Right atrium auricular region (tissue), 2 donors: ENCODE measurements at regions not wholly inside any gene's neighbourhood (a gene's known extent, or its start where the extent isn't known, plus 50 kb on each side); places are given as distances from the start of the nearest gene placed in this dataset.

Experiments
- DNase-seq: peaks from one replicate; pipeline ENCODE4 v3.0.0-alpha.2; 2019; ENCODE audit warnings: low spot score
- H3K27ac ChIP-seq, 2 donors: fragments of 200-600 bp; sonication (generic); 1 replicate in 1 of 2; 2 replicates in 1 of 2; pipeline ENCODE4 v1.5.1; 2016 to 2019
- H3K27me3 ChIP-seq, 2 donors: fragments of 200-600 bp; sonication (generic); one replicate each; pipeline versions ENCODE4 v1.5.1 to v1.6.0; 2017 to 2019
- H3K36me3 ChIP-seq: fragments of 200-600 bp; sonication (generic); one replicate; pipeline ENCODE4 v1.5.1; 2016
- H3K4me1 ChIP-seq, 2 donors: fragments of 200-600 bp; sonication (generic); one replicate each; pipeline versions ENCODE4 v1.5.1 to v1.6.0; 2017 to 2019
- H3K4me3 ChIP-seq, 2 donors: fragments of 200-600 bp; sonication (generic); 1 replicate in 1 of 2; 2 replicates in 1 of 2; pipeline ENCODE4 v1.5.1; 2017 to 2019; ENCODE audit warnings: mild to moderate bottlenecking in 1 of 2, moderate library complexity in 1 of 2
- H3K9me3 ChIP-seq, 2 donors: fragments of 200-600 bp; sonication (generic); one replicate each; pipeline ENCODE4 v1.5.1; 2019
- CTCF ChIP-seq, 2 donors: fragments of 200-600 bp; sonication (generic); IDR thresholded peaks; one replicate each; pipeline ENCODE4 v1.5.1; 2019; ENCODE audit warnings: antibody characterized with exemption in 2 of 2

- Histone ChIP-seq H3K36me3 (no peaks in the 10 kb centered on the region), H3K27me3 (no peaks in the 10 kb centered on the region), H3K27ac (no peak overlapping the region), H3K9me3 (peaks cover 0 to 4% of the 10 kb centered on the region in 2 donors), H3K4me3 (no peak overlapping the region), H3K4me1 (no peaks in the 10 kb centered on the region)
- DNase-seq: no peak
- no peak for TF ChIP-seq CTCF (IDR thresholded peaks at IDR 0.05)
Observed at GRCh38 chr4:106766519-106766918, 269.6 kb downstream of the DKK2 start.

- no peak for TF ChIP-seq CTCF (IDR thresholded peaks at IDR 0.05)
- no peak for DNase-seq
- no peaks in the 10 kb centered on the region for H3K36me3 ChIP-seq
Observed at GRCh38 chr4:106764774-106765173, 271.3 kb downstream of the DKK2 start.

GRCh38 chr4:106762666-106763443, 273.3 kb downstream of the DKK2 start:
- no peaks in the 10 kb centered on the region for H3K36me3 ChIP-seq
- no peak overlapping the region for H3K27ac ChIP-seq
- no peak for DNase-seq
- H3K9me3 ChIP-seq: no peaks in the 10 kb centered on the region
- H3K4me3 ChIP-seq: no peak overlapping the region
- no peak for TF ChIP-seq CTCF (IDR thresholded peaks at IDR 0.05)
- no peaks in the 10 kb centered on the region for H3K4me1 ChIP-seq
- H3K27me3 ChIP-seq: no peaks in the 10 kb centered on the region

More at GRCh38 chr4:106764774-106765173, 271.3 kb downstream of the DKK2 start:
- H3K4me3 ChIP-seq: no peak overlapping the region
- H3K4me1 ChIP-seq: no peaks in the 10 kb centered on the region
- H3K9me3 ChIP-seq: peaks cover 0 to 4% of the 10 kb centered on the region in 2 donors
- no peaks in the 10 kb centered on the region for H3K27me3 ChIP-seq
- H3K27ac ChIP-seq: no peak overlapping the region

- Histone ChIP-seq H3K9me3 (no peaks in the 10 kb centered on the region), H3K27ac (no peak overlapping the region), H3K4me1 (no peaks in the 10 kb centered on the region), H3K4me3 (no peak overlapping the region), H3K27me3 (no peaks in the 10 kb centered on the region), H3K36me3 (no peaks in the 10 kb centered on the region)
- no peak for DNase-seq
- no peak for TF ChIP-seq CTCF (IDR thresholded peaks at IDR 0.05)
Observed at GRCh38 chr4:106753426-106753825, 282.7 kb downstream of the DKK2 start.

GRCh38 chr4:106746451-106746850, 289.7 kb downstream of the DKK2 start:
- H3K4me1 ChIP-seq: no peaks in the 10 kb centered on the region
- no peak for DNase-seq
- H3K27ac ChIP-seq: no peak overlapping the region
- no peaks in the 10 kb centered on the region for H3K9me3 ChIP-seq
- H3K36me3 ChIP-seq: no peaks in the 10 kb centered on the region
- H3K27me3 ChIP-seq: no peaks in the 10 kb centered on the region
- H3K4me3 ChIP-seq: no peak overlapping the region
- TF ChIP-seq CTCF (IDR thresholded peaks at IDR 0.05): no peak

- no peaks in the 10 kb centered on the region for H3K4me1 ChIP-seq
- DNase-seq: no peak
- H3K4me3 ChIP-seq: no peak overlapping the region
- no peak overlapping the region for H3K27ac ChIP-seq
- no peak for TF ChIP-seq CTCF (IDR thresholded peaks at IDR 0.05)
- no peaks in the 10 kb centered on the region for H3K27me3 ChIP-seq
- H3K9me3 ChIP-seq: no peaks in the 10 kb centered on the region
- no peaks in the 10 kb centered on the region for H3K36me3 ChIP-seq
Observed at GRCh38 chr4:106738121-106738520, 298.0 kb downstream of the DKK2 start.
